ENCODE measurements at regions not wholly inside any gene's neighbourhood (a gene's known extent, or its start where the extent isn't known, plus 50 kb on each side); places are given as distances from the start of the nearest gene placed in this dataset.

GRCh38 chr5:166758151-166758550, 1533.3 kb upstream of the WWC1 start:
- ATAC-seq = no peak
- TF ChIP-seq CREB5 (CRISPR knock-in tag; IDR thresholded peaks at IDR 0.05; ENCODE audit: low read depth) (no peak), ISL1 (CRISPR knock-in tag; IDR thresholded peaks at IDR 0.05) (no peak), ZFP30 (CRISPR knock-in tag; IDR thresholded peaks at IDR 0.05) (no peak), TOX (CRISPR knock-in tag; IDR thresholded peaks at IDR 0.05; ENCODE audit: borderline replicate concordance) (no peak), CSDC2 (CRISPR knock-in tag; IDR thresholded peaks at IDR 0.05) (no peak), ZFP3 (CRISPR knock-in tag; IDR thresholded peaks at IDR 0.05) (no peak), ESRRG (CRISPR knock-in tag; IDR thresholded peaks at IDR 0.05) (no peak), TSHZ2 (CRISPR knock-in tag; IDR thresholded peaks at IDR 0.05) (no peak)

GRCh38 chr5:166767858-166768257, 1523.6 kb upstream of the WWC1 start:
- ATAC-seq = no peak
- TF ChIP-seq SNAI2 (CRISPR knock-in tag; IDR thresholded peaks at IDR 0.05) = no peak
- no peak for TF ChIP-seq RARB (CRISPR knock-in tag; IDR thresholded peaks at IDR 0.05)
- no peak for TF ChIP-seq TOX (CRISPR knock-in tag; IDR thresholded peaks at IDR 0.05; ENCODE audit: borderline replicate concordance)
- no peak for TF ChIP-seq ZNF8 (CRISPR knock-in tag; IDR thresholded peaks at IDR 0.05)
- TF ChIP-seq PATZ1 (CRISPR knock-in tag; IDR thresholded peaks at IDR 0.05; ENCODE audit: borderline replicate concordance) = no peak
- TF ChIP-seq CSDC2 (CRISPR knock-in tag; IDR thresholded peaks at IDR 0.05) = no peak
- TF ChIP-seq TSHZ2 (CRISPR knock-in tag; IDR thresholded peaks at IDR 0.05) = no peak
- TF ChIP-seq ISL1 (CRISPR knock-in tag; IDR thresholded peaks at IDR 0.05) = no peak
- no peak for TF ChIP-seq ZFP3 (CRISPR knock-in tag; IDR thresholded peaks at IDR 0.05)
- TF ChIP-seq ARNTL (CRISPR knock-in tag; IDR thresholded peaks at IDR 0.05; ENCODE audit: borderline replicate concordance, low read depth) = no peak
- no peak; the same call in 1 of the 2 replicates for TF ChIP-seq TCF4 (CRISPR knock-in tag; IDR thresholded peaks at IDR 0.05; ENCODE audit: borderline replicate concordance)
- no peak for TF ChIP-seq POU6F1 (CRISPR knock-in tag; IDR thresholded peaks at IDR 0.05; ENCODE audit: borderline replicate concordance, low read depth)
- no peak for TF ChIP-seq GLIS3 (CRISPR knock-in tag; IDR thresholded peaks at IDR 0.05)
- TF ChIP-seq ESRRG (CRISPR knock-in tag; IDR thresholded peaks at IDR 0.05) = no peak
- TF ChIP-seq OSR1 (CRISPR knock-in tag; IDR thresholded peaks at IDR 0.05) = no peak
- TF ChIP-seq BACH2 (CRISPR knock-in tag; IDR thresholded peaks at IDR 0.05; ENCODE audit: borderline replicate concordance) = no peak
- TF ChIP-seq CSRNP3 (CRISPR knock-in tag; IDR thresholded peaks at IDR 0.05) = no peak

Data from SK-N-SH treated with all-trans-retinoic acid at 6 μM for 48 hours (cell line).